Transverse colon (tissue), 4 donors: ENCODE measurements at regions not wholly inside any gene's neighbourhood (a gene's known extent, or its start where the extent isn't known, plus 50 kb on each side); places are given as distances from the start of the nearest gene placed in this dataset.

ENCODE experiments used
- DNase-seq: peaks from one replicate; pipeline ENCODE4 v3.0.0-alpha.2; 2019
- H3K27ac ChIP-seq, 4 donors: fragments of 200-600 bp; sonication (generic); 2 replicates each; pipeline ENCODE4 v1.5.1; 2016 to 2018; ENCODE audit warnings: inconsistent platforms in 4 of 4
- H3K27me3 ChIP-seq: fragments of 200-600 bp; sonication (generic); 2 replicates; pipeline ENCODE4 v1.5.1; 2017; ENCODE audit warnings: inconsistent platforms
- H3K36me3 ChIP-seq, 4 donors: fragments of 200-600 bp; sonication (generic); 2 replicates each; pipeline ENCODE4 v1.5.1; 2017 to 2019; ENCODE audit warnings: inconsistent platforms in 4 of 4
- H3K4me1 ChIP-seq, 4 donors: fragments of 200-600 bp; sonication (generic); 2 replicates each; pipeline ENCODE4 v1.5.1; 2017 to 2020; ENCODE audit warnings: inconsistent platforms in 4 of 4
- H3K4me3 ChIP-seq, 4 donors: fragments of 200-600 bp; sonication (generic); 1 replicate in 1 of 4; 2 replicates in 3 of 4; pipeline versions ENCODE4 v1.5.1 to v1.6.1; 2017 to 2019; ENCODE audit warnings: inconsistent platforms in 4 of 4
- H3K9me3 ChIP-seq, 2 donors: fragments of 200-600 bp; sonication (generic); 2 replicates each; pipeline ENCODE4 v1.5.1; 2017 to 2019; ENCODE audit warnings: inconsistent platforms in 2 of 2
- CTCF ChIP-seq, 5 experiments: fragments of 200-600 bp in 3 of 5; fragments of 450-650 bp in 2 of 5; sonication (generic) in 3 of 5; IDR thresholded peaks; 1 replicate in 2 of 5; 2 replicates in 3 of 5; pipeline ENCODE4 v1.5.1; 2016 to 2017; ENCODE audit warnings: antibody characterized with exemption in 5 of 5, inconsistent platforms in 3 of 5, mild to moderate bottlenecking in 2 of 5, moderate library complexity in 1 of 5
- EP300 ChIP-seq: sonication (generic); formaldehyde crosslinking; IDR thresholded peaks from one replicate; pipeline ENCODE4 v1.6.1; 2017; ENCODE audit warnings: antibody characterized with exemption, low read depth
- POLR2A ChIP-seq: fragments of 450-650 bp; IDR thresholded peaks from one replicate; pipeline ENCODE4 v1.6.1; 2016; ENCODE audit warnings: antibody characterized with exemption, mild to moderate bottlenecking, moderate library complexity
- POLR2AphosphoS5 ChIP-seq, 3 donors: sonication (generic); formaldehyde crosslinking; IDR thresholded peaks; one replicate each; pipeline ENCODE4 v1.6.1; 2016; ENCODE audit warnings: antibody characterized with exemption in 3 of 3
- WGBS, 2 donors: methylation state at CpG; one replicate each; pipeline ENCODE4 v1.1.5; 2018; ENCODE audit warnings: low coverage in 1 of 2; 5-methylcytosine and 5-hydroxymethylcytosine counted together
- in situ Hi-C, 4 donors: fragments of 200-750 bp; cut with MboI; loops; one replicate each; pipeline versions ENCODE4 v1.15.0 to v1.15.1; 2017; ENCODE audit warnings: low sequenced_read_pairs in 3 of 4, low pct_ligation_motif_present in 1 of 4, low pct_unique_long_range_greater_than_20kb in 1 of 4
- intact Hi-C: fragments of 100-400 bp; cut with DNase I; formaldehyde crosslinking; loops from one replicate; pipeline ENCODE4 v1.15.1; 2023; ENCODE audit warnings: low total_unique reads

GRCh38 chr2:16398486-16399043 is 267.1 kb downstream of the CYRIA start:
- no peak for DNase-seq
- peaks cover 0 to 8% (median 3%) of the 10 kb centered on the region in 4 donors for H3K4me1 ChIP-seq
- no peak overlapping the region for H3K4me3 ChIP-seq
- TF ChIP-seq CTCF (IDR thresholded peaks at IDR 0.05) (no peak), POLR2AphosphoS5 (IDR thresholded peaks at IDR 0.05) (no peak), POLR2A (no peak), EP300 (no peak)
- H3K27ac ChIP-seq, result no peak overlapping the region
- no peaks in the 10 kb centered on the region for H3K27me3 ChIP-seq
- 85 to 94% methylated on average over 2 of the region's 2 CpGs for WGBS, 2 donors
- in situ Hi-C loops (no loop called here), intact Hi-C loops (no loop called here)
- H3K9me3 ChIP-seq, result no peaks in the 10 kb centered on the region
- no peaks in the 10 kb centered on the region for H3K36me3 ChIP-seq

- TF ChIP-seq CTCF (IDR thresholded peaks at IDR 0.05) (no peak), POLR2A (no peak), POLR2AphosphoS5 (IDR thresholded peaks at IDR 0.05) (no peak), EP300 (no peak)
- DNase-seq, result no peak
- intact Hi-C loops (no loop called here), in situ Hi-C loops (no loop called here)
- H3K9me3 ChIP-seq, result no peaks in the 10 kb centered on the region
- 86 to 93% methylated on average over 4 to 6 of the region's 6 CpGs for WGBS, 2 donors
- no peak overlapping the region for H3K4me3 ChIP-seq
- H3K36me3 ChIP-seq, result no peaks in the 10 kb centered on the region
- H3K27me3 ChIP-seq, result no peaks in the 10 kb centered on the region
- no peak overlapping the region for H3K27ac ChIP-seq
- peaks cover 0 to 8% (median 3%) of the 10 kb centered on the region in 4 donors for H3K4me1 ChIP-seq
These were observed 267.8 kb downstream of the CYRIA start for GRCh38 chr2:16397681-16398475.

GRCh38 chr2:16396986-16397385 is 268.6 kb downstream of the CYRIA start:
- in situ Hi-C loops (no loop called here), intact Hi-C loops (no loop called here)
- Histone ChIP-seq H3K27me3 (no peaks in the 10 kb centered on the region), H3K27ac (no peak overlapping the region), H3K4me3 (no peak overlapping the region), H3K9me3 (no peaks in the 10 kb centered on the region), H3K4me1 (peaks cover 0 to 8% (median 3%) of the 10 kb centered on the region in 4 donors), H3K36me3 (no peaks in the 10 kb centered on the region)
- no peak for DNase-seq
- 98% methylated on average over 3 of the region's 3 CpGs; no CpG with 5 or more reads in 1 of the 2 donors for WGBS, 2 donors
- TF ChIP-seq POLR2A (no peak), POLR2AphosphoS5 (IDR thresholded peaks at IDR 0.05) (no peak), CTCF (IDR thresholded peaks at IDR 0.05) (no peak), EP300 (no peak)

GRCh38 chr2:16396171-16396570 is 269.5 kb downstream of the CYRIA start:
- in situ Hi-C loops, result no loop called here
- intact Hi-C loops, result no loop called here

More at GRCh38 chr2:16396171-16396570, 269.5 kb downstream of the CYRIA start:
- no peak overlapping the region for H3K4me3 ChIP-seq
- H3K9me3 ChIP-seq, result no peaks in the 10 kb centered on the region
- H3K36me3 ChIP-seq, result no peaks in the 10 kb centered on the region
- no peak for DNase-seq
- H3K27ac ChIP-seq, result no peak overlapping the region
- peaks cover 0 to 8% (median 3%) of the 10 kb centered on the region in 4 donors for H3K4me1 ChIP-seq
- 86% methylated on average over 10 of the region's 10 CpGs; no CpG with 5 or more reads in 1 of the 2 donors for WGBS, 2 donors
- TF ChIP-seq POLR2AphosphoS5 (IDR thresholded peaks at IDR 0.05), result no peak
- H3K27me3 ChIP-seq, result no peaks in the 10 kb centered on the region
